ENCODE measurements at regions not wholly inside any gene's neighbourhood (a gene's known extent, or its start where the extent isn't known, plus 50 kb on each side); places are given as distances from the start of the nearest gene placed in this dataset.
"Not testable (repeated sequence)": the region's sequence is repeated elsewhere in the genome, so short reads cannot be mapped to it uniquely, and the experiment has no call there.

DNA sequence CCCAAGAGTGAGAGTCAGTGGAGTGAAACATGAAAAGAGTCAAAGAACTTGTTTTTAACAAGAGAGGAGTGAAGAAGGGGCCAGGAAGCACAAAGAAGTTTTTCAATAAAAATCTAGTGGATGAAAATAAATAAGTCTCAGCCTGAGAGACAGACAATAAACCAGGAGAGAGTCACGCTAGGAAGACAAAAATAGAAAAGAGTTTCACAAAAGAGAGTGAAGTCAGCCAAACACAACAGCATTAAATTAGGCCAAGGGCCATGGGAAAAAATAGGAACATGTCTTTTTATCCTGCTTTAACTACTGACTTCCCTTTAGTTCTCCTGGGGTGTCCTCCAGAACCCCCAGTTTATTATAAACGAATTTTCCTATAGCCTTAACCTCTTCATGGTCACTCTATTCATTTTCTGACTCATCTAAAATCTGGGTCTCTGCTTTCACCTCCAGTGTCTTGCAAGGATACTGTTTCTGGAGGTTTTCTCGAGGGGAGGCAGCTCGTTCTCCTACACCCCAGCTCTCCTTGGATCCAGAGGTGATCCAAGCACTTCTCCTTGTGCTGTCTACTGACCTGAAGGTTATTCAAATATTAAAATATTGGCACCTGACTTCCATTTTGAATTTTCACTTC lies 571.5 kb upstream of the PPP2R3A start:
- DNase-seq (ENCODE audit: low read depth in 3 of 3), result no peak

DNA sequence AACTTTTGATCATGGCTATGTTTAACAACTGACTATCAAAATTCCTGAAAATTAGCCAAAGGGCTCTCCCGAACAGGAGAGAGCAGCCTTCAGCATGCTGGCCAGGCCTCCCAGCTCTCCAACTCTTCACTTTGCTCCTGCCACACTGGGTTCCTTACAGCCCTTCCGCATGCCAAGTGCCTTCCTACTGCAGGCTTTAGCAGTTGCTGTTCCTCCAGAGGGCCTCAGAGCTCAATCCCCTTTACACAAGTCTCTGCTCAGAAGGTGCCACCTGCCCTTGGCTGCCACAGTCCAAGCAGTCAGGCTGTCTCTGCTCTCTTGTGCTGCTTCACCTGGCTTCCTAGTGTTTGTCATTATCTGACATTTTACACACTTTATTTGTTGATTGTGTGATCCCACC lies 553.1 kb upstream of the PPP2R3A start:
- DNase-seq (ENCODE audit: low read depth in 3 of 3), result no peak

DNA sequence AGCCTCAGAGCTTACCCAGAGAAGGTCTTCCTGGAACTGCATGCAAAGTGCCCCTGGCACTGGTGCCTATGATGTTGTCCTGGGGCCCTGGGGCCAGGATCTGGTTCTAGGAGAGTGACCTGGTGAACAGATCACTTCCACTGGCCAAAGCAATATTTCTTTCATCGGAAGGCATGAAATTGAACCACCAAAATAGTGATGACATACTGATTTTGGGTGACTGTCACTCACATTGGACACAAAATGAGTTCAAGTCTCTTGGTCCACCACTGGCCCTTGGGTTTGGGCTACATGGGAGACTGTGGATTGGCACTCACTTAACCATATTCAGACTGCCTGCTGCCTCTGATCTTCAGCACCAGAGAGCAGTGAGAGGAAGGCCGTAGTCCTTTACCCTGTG lies 549.3 kb upstream of the PPP2R3A start:
- no peak for DNase-seq (ENCODE audit: low read depth in 3 of 3)

DNA sequence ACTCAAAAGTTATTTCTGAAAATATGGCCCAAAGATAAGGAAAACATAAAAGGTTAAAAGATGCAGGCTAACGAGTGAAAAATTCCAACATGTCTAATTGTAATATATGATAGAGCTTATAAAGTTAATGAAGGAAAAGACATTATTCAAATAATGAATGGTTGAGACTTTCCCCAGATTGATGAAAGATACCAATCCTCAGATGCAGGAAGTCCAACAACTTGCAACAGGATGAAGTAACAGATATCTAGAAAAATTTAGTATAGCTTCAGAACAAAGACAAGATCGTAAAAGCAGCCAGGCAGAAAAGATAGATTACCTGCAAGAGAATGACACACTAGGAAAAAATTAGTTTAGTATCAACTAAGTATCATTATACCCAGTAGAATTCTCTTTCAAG lies 546.4 kb upstream of the PPP2R3A start:
- DNase-seq (ENCODE audit: low read depth in 3 of 3), result no peak

DNA sequence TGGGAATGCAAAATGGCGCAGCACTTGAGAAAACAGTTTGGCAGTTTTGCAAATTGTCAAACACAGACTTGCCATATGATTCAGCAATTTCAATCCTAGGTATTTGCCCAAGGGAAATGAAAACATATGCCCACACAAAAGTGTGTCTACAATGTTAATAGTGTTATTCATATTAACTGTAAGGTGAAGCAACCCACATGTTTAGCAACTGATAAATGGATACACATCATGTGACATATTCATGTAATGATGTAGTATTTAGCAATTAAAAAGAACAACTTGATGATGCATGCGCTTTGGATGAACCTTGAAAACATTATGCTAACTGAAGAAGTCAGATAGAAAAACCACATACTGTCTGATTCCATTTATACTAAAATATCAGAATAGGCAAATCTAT lies 539.0 kb upstream of the PPP2R3A start:
- no peak for DNase-seq (ENCODE audit: low read depth in 3 of 3)

DNA sequence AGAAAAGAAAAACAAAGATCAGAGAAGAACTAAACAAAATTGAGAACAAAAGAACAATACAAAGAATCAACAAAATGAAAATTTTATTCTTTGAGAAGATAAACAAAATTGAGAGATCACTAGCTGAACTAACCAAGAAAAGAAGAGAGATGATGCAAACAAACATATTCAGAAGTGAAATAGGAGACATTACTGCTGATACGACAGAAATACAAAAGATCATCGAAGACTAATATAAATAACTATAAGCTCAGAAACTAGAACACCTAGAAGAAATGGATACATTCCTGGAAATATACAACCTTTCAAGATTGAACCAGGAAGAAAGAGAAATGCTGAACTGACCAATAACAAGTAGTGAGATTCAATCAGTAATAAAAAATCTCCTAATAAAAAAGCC lies 533.1 kb upstream of the PPP2R3A start:
- DNase-seq (ENCODE audit: low read depth in 3 of 3), result no peak

DNA sequence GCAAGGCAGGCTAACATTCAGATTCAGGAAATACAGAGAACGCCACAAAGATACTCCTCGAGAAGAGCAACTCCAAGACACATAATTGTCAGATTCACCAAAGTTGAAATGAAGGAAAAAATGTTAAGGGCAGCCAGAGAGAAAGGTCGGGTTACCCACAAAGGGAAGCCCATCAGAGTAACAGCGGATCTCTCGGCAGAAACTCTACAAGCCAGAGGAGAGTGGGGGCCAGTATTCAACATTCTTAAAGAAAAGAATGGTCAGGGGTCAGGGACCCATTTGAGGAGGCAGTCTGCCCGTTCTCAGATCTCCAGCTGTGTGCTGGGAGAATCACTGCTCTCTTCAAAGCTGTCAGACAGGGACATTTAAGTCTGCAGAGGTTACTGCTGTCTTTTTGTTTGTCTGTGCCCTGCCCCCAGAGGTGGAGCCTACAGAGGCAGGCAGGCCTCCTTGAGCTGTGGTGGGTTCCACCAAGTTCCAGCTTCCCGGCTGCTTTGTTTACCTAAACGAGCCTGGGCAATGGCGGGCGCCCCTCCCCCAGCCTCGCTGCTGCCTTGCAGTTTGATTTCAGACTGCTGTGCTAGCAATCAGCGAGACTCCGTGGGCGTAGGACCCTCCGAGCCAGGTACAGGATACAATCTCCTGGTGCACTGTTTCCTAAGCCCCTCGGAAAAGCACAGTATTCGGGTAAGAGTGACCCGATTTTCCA lies 526.5 kb upstream of the PPP2R3A start:
- DNase-seq (ENCODE audit: low read depth in 3 of 3), result not testable (repeated sequence)

DNA sequence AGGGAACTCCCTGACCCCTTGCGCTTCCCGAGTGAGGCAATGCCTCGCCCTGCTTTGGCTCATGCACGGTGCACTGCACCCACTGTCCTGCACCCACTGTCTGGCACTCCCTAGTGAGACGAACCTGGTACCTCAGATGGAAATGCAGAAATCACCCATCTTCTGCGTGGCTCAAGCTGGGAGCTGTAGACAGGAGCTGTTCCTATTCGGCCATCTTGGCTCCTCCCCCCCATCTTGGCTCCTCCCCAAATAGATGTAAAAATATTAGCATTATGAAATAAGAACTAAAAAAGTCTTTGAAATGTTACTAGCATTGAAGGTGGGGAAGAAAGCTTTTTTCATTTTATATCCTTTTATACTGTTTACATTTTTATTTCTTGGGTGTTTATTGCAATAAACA lies 525.9 kb upstream of the PPP2R3A start:
- DNase-seq (ENCODE audit: low read depth in 3 of 3), result not testable (repeated sequence)

DNA sequence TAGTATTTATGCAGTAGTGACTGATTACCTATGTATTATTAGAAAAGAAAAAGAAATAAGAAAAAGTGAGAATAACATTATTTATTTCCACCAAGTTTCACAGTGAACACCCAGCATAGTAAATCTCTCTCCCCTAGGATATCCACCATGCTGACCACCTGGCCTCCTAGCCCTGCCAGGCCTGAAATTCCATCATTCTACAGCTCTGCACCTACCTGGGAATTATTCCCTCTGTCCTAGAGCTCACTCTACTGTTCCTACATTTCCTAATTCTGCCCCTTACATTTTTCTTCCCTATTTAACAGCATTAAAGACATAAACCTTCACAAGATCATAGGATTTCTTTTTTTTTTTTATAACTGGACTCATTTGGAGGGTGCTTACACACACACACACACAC lies 525.3 kb upstream of the PPP2R3A start:
- no peak for DNase-seq (ENCODE audit: low read depth in 3 of 3)

DNA sequence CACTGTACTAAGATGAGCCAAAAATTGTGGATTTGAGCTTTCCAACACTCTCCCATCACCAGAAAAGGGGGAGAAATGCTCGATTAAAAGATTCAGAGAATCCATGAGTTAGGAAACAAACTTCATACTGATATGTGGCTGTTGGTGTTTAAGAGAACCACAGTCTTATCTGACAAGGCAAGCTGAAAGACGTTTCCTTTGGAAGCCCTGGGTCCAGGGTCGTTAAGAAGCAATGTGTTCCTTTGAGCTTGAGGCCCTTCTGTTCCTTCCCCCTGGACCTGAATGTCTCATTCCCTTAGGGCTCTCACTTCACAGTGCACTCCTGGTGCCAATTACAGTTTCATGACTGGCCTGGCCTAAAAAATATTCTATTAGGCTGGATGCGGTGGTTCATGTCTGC lies 524.8 kb upstream of the PPP2R3A start:
- DNase-seq (ENCODE audit: low read depth in 3 of 3), result no peak

DNA sequence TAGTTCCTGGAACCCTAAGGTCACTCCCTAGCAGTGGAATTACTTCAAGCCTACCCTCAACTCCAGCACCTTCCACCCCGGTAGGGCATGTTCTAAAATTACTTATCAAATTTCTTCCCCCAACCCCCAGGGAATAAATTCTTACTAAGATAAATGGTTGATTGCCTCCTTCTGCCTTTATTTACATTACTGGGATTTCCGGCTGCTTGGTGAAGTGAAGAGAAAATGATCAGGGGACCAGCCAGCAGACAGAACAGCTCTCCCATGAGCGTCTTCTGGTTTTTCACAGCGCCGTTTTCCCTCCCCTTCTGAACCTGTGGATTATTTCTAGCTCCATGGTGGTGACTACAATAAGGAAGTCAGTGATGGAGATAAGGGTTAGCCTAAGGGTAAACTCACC lies 521.5 kb upstream of the PPP2R3A start:
- no peak for DNase-seq (ENCODE audit: low read depth in 3 of 3)

DNA sequence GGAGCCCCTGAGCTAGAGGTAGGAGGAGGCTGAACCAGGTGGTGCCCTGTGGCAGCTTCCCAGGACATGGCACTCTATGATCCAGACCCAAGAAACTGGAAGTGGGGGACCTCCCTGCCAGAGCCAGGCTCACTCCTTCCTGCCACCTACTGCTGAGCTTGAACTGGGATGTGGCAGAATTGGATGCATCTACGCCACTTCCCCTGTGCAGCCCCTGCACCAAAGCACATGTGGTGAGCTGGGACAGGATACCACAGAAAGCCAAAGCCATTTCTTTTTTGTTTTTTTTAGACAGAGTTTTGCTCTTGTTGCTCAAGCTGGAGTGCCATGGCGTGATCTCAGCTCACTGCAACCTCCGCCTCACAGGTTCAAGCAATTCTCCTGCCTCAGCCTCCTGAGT lies 518.0 kb upstream of the PPP2R3A start:
- no peak for DNase-seq (ENCODE audit: low read depth in 3 of 3)

DNA sequence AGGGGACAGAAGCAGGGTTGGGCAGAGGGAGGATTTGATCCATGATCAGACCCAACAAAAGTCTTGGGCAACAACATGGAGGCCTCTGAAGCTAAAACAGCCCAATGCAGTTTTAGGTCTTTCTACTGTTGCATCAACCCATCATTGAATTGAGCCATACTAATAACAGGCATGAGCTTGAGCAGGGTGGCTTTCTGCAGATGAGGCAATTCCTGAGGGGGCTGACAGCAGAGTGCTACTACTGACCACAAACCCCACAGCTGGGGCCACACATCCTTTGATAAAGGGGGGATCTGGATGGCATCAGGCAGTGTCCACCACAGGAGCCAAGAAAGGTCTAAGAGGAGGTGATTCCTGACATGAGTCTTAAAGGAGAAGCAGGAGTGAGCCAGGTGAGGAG lies 517.0 kb upstream of the PPP2R3A start:
- DNase-seq (ENCODE audit: low read depth in 3 of 3), result no peak

DNA sequence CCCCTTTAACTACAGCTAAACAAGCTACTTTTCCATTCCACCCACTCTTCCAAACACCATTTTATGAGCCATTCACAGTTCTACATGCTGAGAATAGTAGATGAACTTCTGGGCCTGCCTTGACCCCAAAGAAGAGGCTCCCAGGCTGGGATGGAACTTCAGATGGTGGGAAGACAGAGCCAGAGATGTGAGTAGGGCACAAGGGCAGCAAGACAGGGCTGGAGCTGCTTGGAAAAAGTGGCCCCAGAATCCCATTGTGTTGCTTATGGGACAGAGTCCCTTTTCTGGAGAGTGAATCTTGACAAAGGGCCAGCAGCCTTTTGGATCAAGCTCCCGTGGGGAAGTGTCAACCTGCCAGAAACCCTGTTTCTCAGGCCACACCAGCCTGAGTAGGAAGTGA lies 516.5 kb upstream of the PPP2R3A start:
- DNase-seq (ENCODE audit: low read depth in 3 of 3), result no peak

DNA sequence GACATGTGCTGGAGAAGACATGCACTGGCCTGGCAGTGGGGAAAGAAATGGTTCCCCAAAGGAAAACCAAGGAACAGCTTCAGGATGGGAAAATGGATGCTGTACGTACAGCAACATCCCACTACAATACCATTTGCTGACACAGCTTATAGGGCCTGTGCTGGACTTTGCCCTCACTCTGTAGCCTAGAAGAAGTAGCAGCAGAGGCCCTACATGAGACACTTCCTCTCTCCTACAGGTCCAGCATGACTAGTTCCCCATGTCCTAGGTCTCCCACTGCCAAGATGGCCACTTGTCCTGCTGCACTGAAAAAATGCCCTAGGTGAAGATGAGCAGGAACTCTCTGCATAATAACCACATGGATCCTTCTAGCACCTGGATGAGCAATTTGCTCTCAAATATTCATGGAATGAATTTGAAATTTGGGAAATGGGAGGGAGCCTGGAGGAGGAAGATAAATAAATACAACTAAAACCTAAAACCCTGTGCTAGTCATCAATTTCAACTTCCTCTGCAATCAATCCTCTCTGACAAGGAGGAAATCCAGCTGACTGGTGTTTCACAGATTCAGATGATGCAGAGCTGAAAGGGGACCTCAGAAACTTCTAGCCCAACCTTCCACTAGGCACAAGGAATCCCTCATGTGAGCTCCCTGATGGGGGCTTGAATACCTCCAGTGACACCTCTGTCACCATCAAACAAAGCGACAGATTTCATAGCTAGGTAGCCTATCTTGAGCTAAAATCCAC lies 514.3 kb upstream of the PPP2R3A start:
- no peak for DNase-seq (ENCODE audit: low read depth in 3 of 3)

DNA sequence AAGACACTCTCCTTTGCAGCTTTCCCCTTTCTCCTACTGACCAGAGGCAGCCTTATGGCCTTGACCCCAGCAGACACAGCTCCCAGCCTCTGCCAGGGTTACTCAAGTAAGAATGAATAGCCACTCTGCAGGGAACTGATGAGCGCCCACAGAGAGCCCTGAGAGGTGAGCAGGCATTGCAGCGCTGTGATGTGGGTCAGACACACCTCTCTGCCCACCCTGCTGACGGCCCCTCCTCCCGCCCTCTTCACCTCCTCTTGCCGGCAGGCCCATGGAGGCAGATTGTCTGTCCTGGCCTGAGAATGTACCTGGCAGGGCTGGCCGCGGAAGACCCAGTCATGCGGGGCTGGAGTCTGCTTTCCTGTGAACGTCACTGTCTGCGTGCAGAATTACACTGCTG lies 512.6 kb upstream of the PPP2R3A start:
- no peak for DNase-seq (ENCODE audit: low read depth in 3 of 3)

DNA sequence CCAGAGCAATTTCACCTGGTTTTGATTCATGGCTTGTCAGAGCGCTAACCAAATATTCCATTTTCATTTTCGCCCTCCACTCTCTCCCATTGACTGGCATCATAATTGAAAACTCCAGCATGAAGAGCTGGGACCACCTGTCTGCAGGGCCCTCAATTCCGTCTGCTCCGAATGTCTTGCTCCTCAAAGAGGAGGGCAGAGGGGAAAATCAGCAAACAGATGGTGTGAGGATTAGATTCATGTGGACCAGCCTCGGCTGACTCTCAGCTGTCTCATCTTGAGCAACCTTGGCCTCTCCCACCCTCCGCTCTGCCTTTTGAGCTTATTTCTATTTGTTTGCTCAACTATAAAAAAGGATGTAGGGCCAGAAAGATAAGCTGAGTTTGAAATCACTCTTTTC lies 512.2 kb upstream of the PPP2R3A start:
- DNase-seq (ENCODE audit: low read depth in 3 of 3), result no peak

DNA sequence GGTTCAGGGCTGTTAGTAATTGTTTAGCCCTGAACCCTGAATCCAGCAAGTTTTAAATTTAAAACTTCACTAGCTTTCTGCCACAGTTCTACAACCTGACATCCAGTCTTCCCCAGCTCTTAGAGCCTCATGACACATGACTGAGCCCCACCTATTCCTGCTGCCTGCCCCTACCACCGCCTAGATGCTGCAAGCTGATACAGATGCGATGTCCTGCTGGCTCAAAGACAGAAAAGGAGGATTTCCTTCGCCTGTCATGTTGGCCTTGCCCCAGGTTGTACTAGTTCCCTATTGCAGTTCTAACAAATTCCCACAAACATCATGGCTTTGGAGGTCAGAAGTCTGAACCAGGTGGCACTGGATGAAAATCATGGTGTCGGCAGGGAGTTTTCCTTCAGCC lies 510.6 kb upstream of the PPP2R3A start:
- no peak for DNase-seq (ENCODE audit: low read depth in 3 of 3)

DNA sequence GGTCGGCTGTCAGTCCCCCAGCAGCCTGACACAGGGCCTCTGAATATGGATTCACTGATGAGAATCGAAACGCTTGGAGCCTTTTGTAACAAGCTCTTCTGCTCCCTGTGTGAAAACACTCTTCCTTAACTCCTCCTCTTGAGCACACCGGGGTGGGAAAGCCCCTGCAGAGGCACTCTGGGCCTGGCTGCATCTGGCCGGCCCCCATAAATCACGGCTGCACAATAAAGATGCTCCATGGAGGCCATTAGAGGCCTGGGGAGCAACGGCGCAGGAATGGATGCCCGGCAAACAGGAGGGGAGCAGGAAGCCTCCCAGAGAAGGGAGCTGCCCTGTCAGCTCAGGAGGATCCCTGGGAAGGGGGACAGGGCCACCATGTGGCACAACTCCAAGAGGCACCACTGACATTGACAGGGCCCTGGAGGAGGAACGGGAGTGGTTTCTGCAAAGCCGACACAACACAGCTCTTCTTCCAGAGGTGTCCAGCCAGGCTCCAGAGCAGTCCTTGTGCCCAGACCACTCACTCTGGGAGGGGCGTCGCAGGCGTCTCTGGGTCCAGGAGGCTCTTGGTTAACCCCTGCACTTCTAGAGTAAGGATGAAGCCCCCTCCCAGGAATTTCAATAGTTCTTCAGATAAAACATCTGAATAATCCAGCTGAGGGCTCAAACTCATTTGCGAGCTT lies 509.3 kb upstream of the PPP2R3A start:
- DNase-seq (ENCODE audit: low read depth in 3 of 3), result no peak

DNA sequence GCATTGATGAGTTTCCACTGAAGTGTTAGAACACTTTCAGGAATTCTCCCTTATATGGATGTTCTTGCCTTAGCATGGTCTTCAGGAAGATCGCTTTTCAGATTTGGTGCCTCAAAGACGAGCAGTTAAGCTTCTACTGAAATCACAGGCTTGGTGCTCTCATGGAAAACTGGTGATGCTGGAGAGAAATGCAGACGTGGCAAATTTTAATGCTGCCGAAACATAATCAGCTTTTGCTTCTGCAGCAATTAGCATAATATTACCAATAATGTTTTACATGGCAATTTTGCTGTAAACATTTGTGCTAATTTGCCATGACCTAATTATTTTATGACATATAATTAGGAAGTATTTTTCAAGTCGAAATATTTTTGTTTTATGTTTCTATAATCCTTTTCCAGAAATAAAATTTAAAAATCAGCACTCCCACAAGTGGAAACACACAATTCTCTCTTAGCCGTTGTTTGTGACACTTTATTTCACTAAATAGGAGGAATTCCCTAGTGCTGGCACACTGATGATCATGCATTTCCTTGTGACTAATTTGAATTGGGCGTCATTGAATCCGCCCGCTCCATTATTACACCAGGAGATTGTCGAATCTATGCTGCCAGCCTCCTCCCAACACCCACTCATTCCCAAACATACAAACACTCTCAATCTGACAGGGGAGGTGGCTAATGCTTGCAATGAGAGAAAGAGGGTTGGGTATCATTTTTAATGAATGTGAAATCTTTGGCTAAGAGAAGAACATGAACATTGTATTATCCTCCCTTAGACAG lies 506.8 kb upstream of the PPP2R3A start:
- DNase-seq (ENCODE audit: low read depth in 3 of 3), result no peak

DNA sequence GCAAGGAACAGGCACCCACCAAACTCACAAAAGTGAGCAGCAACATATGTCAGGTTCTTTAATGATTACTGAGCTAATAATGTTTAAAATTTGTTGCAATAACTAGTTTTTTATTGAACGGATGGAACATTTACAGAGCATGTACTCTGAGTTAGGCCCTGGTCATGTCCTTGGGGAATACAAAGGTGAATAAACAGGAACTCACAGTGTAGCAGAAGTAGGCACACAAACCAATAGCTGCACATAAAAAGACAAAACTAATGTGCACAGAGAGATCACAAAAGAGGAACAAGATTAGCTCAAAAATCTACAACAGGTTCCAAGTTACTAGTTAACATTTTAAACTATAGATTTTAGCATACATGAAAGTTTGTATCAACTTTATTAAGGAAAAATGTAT lies 505.3 kb upstream of the PPP2R3A start:
- no peak for DNase-seq (ENCODE audit: low read depth in 3 of 3)

DNA sequence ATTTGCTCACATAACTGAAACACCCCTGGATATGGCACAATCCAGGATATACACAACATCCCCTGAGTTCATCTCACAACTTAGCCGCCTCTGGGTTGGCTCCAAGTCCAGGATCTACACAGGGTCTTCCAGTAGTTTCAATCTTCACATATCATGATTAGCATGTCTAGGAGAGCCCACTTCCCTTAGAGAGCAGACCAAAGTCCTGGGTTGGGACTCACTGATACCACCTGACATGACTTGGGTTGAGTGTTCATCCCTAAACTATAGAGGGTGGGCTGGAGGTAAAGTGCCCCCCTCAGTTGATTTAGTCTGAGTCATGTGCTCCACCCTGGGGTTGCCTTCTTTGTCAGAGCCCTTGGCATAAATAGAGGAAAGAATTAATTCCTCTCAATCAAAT lies 493.6 kb upstream of the PPP2R3A start:
- DNase-seq (ENCODE audit: low read depth in 3 of 3), result no peak
